ENCODE measurements at regions not wholly inside any gene's neighbourhood (a gene's known extent, or its start where the extent isn't known, plus 50 kb on each side); places are given as distances from the start of the nearest gene placed in this dataset.

GRCh38 chr19:31214997-31215396, 134.2 kb downstream of the TSHZ3 start:
- Histone ChIP-seq H2BK15ac (ENCODE audit: low read length) (no peak overlapping the region), H2BK5ac (ENCODE audit: low read depth, low read length) (no peak overlapping the region), H2BK12ac (ENCODE audit: low read depth, low read length) (no peak overlapping the region), H3K23me2 (ENCODE audit: low read depth, low read length) (no peaks in the 10 kb centered on the region), H4K5ac (ENCODE audit: insufficient read length, low read depth, low read length) (no peak overlapping the region), H2BK120ac (replicated peaks; ENCODE audit: low read depth, low read length) (no peak overlapping the region), H3K23ac (ENCODE audit: insufficient read length) (no peak overlapping the region), H2AK5ac (ENCODE audit: low read depth, low read length) (no peak overlapping the region), H3K14ac (ENCODE audit: insufficient read length) (no peak overlapping the region), H4K91ac (replicated peaks; ENCODE audit: insufficient read length, low read length) (no peak overlapping the region), H3K4me3 (ENCODE audit: extremely low read depth in 1 of 4, insufficient read depth in 2 of 4, low read depth in 3 of 4, low read length in 4 of 4) (no peak overlapping the region), H3K79me2 (ENCODE audit: control insufficient read depth in 1 of 2, insufficient read depth in 2 of 2, low read length in 2 of 2) (no peaks in the 10 kb centered on the region), H3K9me3 (ENCODE audit: insufficient read depth in 2 of 2, low read depth in 1 of 2, low read length in 1 of 2) (no peaks in the 10 kb centered on the region), H3K4me1 (replicated peaks in 1 of 4; ENCODE audit: control insufficient read depth in 3 of 4, insufficient read depth in 4 of 4, low read length in 3 of 4) (no peaks in the 10 kb centered on the region), H4K8ac (ENCODE audit: extremely low read depth, insufficient read depth, low read length) (no peak overlapping the region), H4K20me1 (replicated peaks in 1 of 2; ENCODE audit: control insufficient read depth in 1 of 2, insufficient read depth in 2 of 2, low read length in 2 of 2) (no peaks in the 10 kb centered on the region), H3K79me1 (ENCODE audit: low read depth, low read length) (no peaks in the 10 kb centered on the region; the same call in 1 of the 2 replicates), H3K18ac (ENCODE audit: extremely low read depth, low read length) (no peak overlapping the region), H3K4me2 (ENCODE audit: insufficient read depth in 1 of 2, low read depth in 2 of 2, low read length in 2 of 2) (no peak overlapping the region), H3K9ac (replicated peaks in 1 of 4; ENCODE audit: extremely low read depth in 1 of 4, low read depth in 3 of 4, low read length in 3 of 4) (no peak overlapping the region), H3K27me3 (replicated peaks in 1 of 4; ENCODE audit: control insufficient read depth in 3 of 4, extremely low read depth in 1 of 4, insufficient read depth in 3 of 4, low read length in 3 of 4) (peaks cover 0 to 2% (median 0%) of the 10 kb centered on the region in 4 experiments; a peak in 2 of 7 replicates), H2AFZ (ENCODE audit: low read length) (no peak overlapping the region), H3K36me3 (ENCODE audit: control insufficient read depth in 2 of 4, insufficient read depth in 4 of 4, low read length in 3 of 4) (no peaks in the 10 kb centered on the region), H3K56ac (replicated peaks; ENCODE audit: insufficient read length, low read depth, low read length) (no peak overlapping the region), H3K27ac (ENCODE audit: low read depth, low read length) (no peak overlapping the region), H3K4ac (replicated peaks; ENCODE audit: insufficient read length, low read depth, low read length) (no peak overlapping the region), H2BK20ac (ENCODE audit: low read length) (no peak overlapping the region)
- DNase-seq (ENCODE audit: low read depth in 1 of 2, low spot score in 2 of 2), result no peak
- CTCF ChIA-PET (ENCODE audit: partially characterized antibody), result no interaction called here
- POLR2A ChIA-PET (ENCODE audit: partially characterized antibody), result no interaction called here
- 91% methylated on average over 2 of the region's 2 CpGs; no CpG with 5 or more reads in 1 of the 2 experiments for WGBS, 2 experiments (ENCODE audit: extremely low coverage in 1 of 2, insufficient coverage in 1 of 2, insufficient read length in 1 of 2, insufficient replicate concordance in 2 of 2, low coverage in 1 of 2, low lambda C conversion rate in 2 of 2, missing lambda C conversion rate in 1 of 2)
- no peak for FAIRE-seq
- TF ChIP-seq HDAC6 (IDR thresholded peaks at IDR 0.05; ENCODE audit: low read depth, low read length) (no peak), RXRA (IDR thresholded peaks at IDR 0.05; ENCODE audit: insufficient read depth, low read depth, low read length) (no peak), NRF1 (IDR thresholded peaks at IDR 0.05; ENCODE audit: low read depth, low read length) (no peak), KDM1A (IDR thresholded peaks at IDR 0.05; ENCODE audit: borderline replicate concordance, low read length) (no peak), GABPA (IDR thresholded peaks at IDR 0.05; ENCODE audit: borderline replicate concordance, insufficient read depth, low read length) (no peak), SAP30 (IDR thresholded peaks at IDR 0.05; ENCODE audit: insufficient read depth, insufficient replicate concordance, low read length) (no peak), RBBP5 (IDR thresholded peaks at IDR 0.05; ENCODE audit: borderline replicate concordance, low read depth, low read length) (no peak), USF2 (IDR thresholded peaks at IDR 0.05; ENCODE audit: low read length) (no peak), KDM4A (IDR thresholded peaks at IDR 0.05; ENCODE audit: low read depth, low read length, severe bottlenecking) (no peak), TCF12 (IDR thresholded peaks at IDR 0.05; ENCODE audit: low read depth, low read length) (no peak), GTF2F1 (IDR thresholded peaks at IDR 0.05; ENCODE audit: borderline replicate concordance, low read depth, low read length) (no peak), CHD1 (IDR thresholded peaks at IDR 0.05; ENCODE audit: low read depth, low read length) (no peak), SIRT6 (IDR thresholded peaks at IDR 0.05; ENCODE audit: low read length) (no peak), TEAD4 (IDR thresholded peaks at IDR 0.05; ENCODE audit: low read depth, low read length) (no peak), JUN (IDR thresholded peaks at IDR 0.05; ENCODE audit: low read depth, low read length) (no peak)
